Ishikawa (cell line): ENCODE measurements at regions not wholly inside any gene's neighbourhood (a gene's known extent, or its start where the extent isn't known, plus 50 kb on each side); places are given as distances from the start of the nearest gene placed in this dataset.

ENCODE experiments used
- CEBPB ChIP-seq: IDR thresholded peaks from 2 replicates; pipeline ENCODE4 v1.6.1; 2012
- EGR1 ChIP-seq: IDR thresholded peaks from 2 replicates; pipeline ENCODE4 v1.6.1; 2012
- EP300 ChIP-seq: IDR thresholded peaks from 2 replicates; pipeline ENCODE4 v1.6.1; 2012; ENCODE audit warnings: borderline replicate concordance
- FOXM1 ChIP-seq: IDR thresholded peaks from 2 replicates; pipeline ENCODE4 v1.6.1; 2012; ENCODE audit warnings: low read depth, borderline replicate concordance
- NFIC ChIP-seq: IDR thresholded peaks from 2 replicates; pipeline ENCODE4 v1.6.1; 2012
- RAD21 ChIP-seq: IDR thresholded peaks from 2 replicates; pipeline ENCODE4 v1.6.1; 2012; ENCODE audit warnings: low read depth
- TAF1 ChIP-seq: IDR thresholded peaks from 2 replicates; pipeline ENCODE4 v1.6.1; 2012; ENCODE audit warnings: low read depth, mild to moderate bottlenecking
- TEAD4 ChIP-seq: IDR thresholded peaks from 2 replicates; pipeline ENCODE4 v1.6.1; 2012
- USF1 ChIP-seq: IDR thresholded peaks from 2 replicates; pipeline ENCODE4 v1.6.1; 2012
- YY1 ChIP-seq: IDR thresholded peaks from 2 replicates; pipeline ENCODE4 v1.6.1; 2012; ENCODE audit warnings: low read depth
- ZBTB7A ChIP-seq: IDR thresholded peaks from 2 replicates; pipeline ENCODE4 v1.6.1; 2012; ENCODE audit warnings: low read depth
- TF ChIP-seq, protein P1 (sequence below): IDR thresholded peaks from 2 replicates; pipeline ENCODE4 v1.6.1; 2012

DNA sequence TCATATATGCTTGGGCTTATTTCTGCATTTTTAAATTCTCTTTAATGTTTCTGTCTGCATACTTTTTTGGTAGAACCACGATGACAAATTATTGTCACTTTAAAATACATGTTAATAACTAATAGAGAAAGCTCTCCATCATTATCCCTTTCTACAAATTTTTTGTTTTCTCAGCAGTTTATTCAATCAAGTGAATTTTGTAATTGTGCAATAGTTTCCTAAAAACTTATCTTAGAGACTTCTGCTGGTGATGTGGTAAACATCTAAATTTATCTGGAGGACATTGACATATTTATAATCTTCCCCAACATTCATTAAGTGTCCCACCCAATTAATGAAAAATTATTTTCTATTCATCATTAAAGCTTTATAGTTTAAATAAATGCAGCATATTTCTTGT is 215.3 kb downstream of the MEX3B start:
- no peak for TF ChIP-seq FOXM1
- TF ChIP-seq, protein P1, sequence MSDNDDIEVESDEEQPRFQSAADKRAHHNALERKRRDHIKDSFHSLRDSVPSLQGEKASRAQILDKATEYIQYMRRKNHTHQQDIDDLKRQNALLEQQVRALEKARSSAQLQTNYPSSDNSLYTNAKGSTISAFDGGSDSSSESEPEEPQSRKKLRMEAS: no peak
- no peak for TF ChIP-seq RAD21
- TF ChIP-seq USF1: no peak
- TF ChIP-seq NFIC: no peak
- no peak for TF ChIP-seq YY1
- TF ChIP-seq TAF1: no peak
- no peak for TF ChIP-seq EGR1
- TF ChIP-seq ZBTB7A: no peak
- TF ChIP-seq TEAD4: no peak
- TF ChIP-seq EP300: no peak
- TF ChIP-seq CEBPB: no peak
